Ishikawa (cell line): ENCODE measurements at regions not wholly inside any gene's neighbourhood (a gene's known extent, or its start where the extent isn't known, plus 50 kb on each side); places are given as distances from the start of the nearest gene placed in this dataset.
A peak's percentile ranks its signal among the peaks of the same experiment; 100 is the strongest.

Experiments used
- CEBPB ChIP-seq: IDR thresholded peaks from 2 replicates; pipeline ENCODE4 v1.6.1; 2012
- CREB1 ChIP-seq: IDR thresholded peaks from 2 replicates; pipeline ENCODE4 v1.6.1; 2012; ENCODE audit warnings: low read depth
- EGR1 ChIP-seq: IDR thresholded peaks from 2 replicates; pipeline ENCODE4 v1.6.1; 2012
- EP300 ChIP-seq: IDR thresholded peaks from 2 replicates; pipeline ENCODE4 v1.6.1; 2012; ENCODE audit warnings: borderline replicate concordance
- FOXM1 ChIP-seq: IDR thresholded peaks from 2 replicates; pipeline ENCODE4 v1.6.1; 2012; ENCODE audit warnings: low read depth, borderline replicate concordance
- NFIC ChIP-seq: IDR thresholded peaks from 2 replicates; pipeline ENCODE4 v1.6.1; 2012
- RAD21 ChIP-seq: IDR thresholded peaks from 2 replicates; pipeline ENCODE4 v1.6.1; 2012; ENCODE audit warnings: low read depth
- TAF1 ChIP-seq: IDR thresholded peaks from 2 replicates; pipeline ENCODE4 v1.6.1; 2012; ENCODE audit warnings: low read depth, mild to moderate bottlenecking
- TCF12 ChIP-seq: IDR thresholded peaks from 2 replicates; pipeline ENCODE4 v1.6.1; 2012; ENCODE audit warnings: low read depth
- TEAD4 ChIP-seq: IDR thresholded peaks from 2 replicates; pipeline ENCODE4 v1.6.1; 2012
- USF1 ChIP-seq: IDR thresholded peaks from 2 replicates; pipeline ENCODE4 v1.6.1; 2012
- YY1 ChIP-seq: IDR thresholded peaks from 2 replicates; pipeline ENCODE4 v1.6.1; 2012; ENCODE audit warnings: low read depth
- ZBTB7A ChIP-seq: IDR thresholded peaks from 2 replicates; pipeline ENCODE4 v1.6.1; 2012; ENCODE audit warnings: low read depth
- TF ChIP-seq, protein P1 (sequence below): IDR thresholded peaks from 2 replicates; pipeline ENCODE4 v1.6.1; 2012
- TF ChIP-seq, protein P2 (sequence below): IDR thresholded peaks from 2 replicates; pipeline ENCODE4 v1.6.1; 2012; ENCODE audit warnings: low read depth, mild to moderate bottlenecking

DNA sequence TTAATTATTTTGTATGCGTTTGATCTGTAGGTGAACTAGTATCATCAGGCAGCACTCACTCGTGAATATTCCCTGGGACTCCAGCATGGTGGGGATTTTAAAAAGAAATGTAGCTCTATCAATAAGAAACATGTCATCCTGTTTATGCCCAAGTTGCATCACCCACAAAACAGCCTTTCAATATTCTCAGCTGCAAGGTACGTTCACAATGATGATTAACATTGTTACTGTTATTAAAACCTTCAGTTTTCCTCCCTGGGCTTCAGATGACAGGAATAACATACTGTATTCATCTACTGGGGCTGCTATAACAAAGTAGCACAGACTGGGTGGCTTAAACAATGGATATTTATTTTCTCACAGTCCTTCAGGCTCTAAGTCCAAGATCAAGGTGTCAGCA, 87.9 kb upstream of the KLHL29 start:
- TF ChIP-seq TAF1 (no peak), ZBTB7A (no peak), USF1 (no peak), FOXM1 (no peak), CREB1 (no peak), RAD21 (no peak), NFIC (no peak), EP300 (no peak)
- TF ChIP-seq, protein P1, sequence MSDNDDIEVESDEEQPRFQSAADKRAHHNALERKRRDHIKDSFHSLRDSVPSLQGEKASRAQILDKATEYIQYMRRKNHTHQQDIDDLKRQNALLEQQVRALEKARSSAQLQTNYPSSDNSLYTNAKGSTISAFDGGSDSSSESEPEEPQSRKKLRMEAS, result no peak

GRCh38 chr2:23298551-23298950, 86.4 kb upstream of the KLHL29 start:
- TF ChIP-seq, protein P2, sequence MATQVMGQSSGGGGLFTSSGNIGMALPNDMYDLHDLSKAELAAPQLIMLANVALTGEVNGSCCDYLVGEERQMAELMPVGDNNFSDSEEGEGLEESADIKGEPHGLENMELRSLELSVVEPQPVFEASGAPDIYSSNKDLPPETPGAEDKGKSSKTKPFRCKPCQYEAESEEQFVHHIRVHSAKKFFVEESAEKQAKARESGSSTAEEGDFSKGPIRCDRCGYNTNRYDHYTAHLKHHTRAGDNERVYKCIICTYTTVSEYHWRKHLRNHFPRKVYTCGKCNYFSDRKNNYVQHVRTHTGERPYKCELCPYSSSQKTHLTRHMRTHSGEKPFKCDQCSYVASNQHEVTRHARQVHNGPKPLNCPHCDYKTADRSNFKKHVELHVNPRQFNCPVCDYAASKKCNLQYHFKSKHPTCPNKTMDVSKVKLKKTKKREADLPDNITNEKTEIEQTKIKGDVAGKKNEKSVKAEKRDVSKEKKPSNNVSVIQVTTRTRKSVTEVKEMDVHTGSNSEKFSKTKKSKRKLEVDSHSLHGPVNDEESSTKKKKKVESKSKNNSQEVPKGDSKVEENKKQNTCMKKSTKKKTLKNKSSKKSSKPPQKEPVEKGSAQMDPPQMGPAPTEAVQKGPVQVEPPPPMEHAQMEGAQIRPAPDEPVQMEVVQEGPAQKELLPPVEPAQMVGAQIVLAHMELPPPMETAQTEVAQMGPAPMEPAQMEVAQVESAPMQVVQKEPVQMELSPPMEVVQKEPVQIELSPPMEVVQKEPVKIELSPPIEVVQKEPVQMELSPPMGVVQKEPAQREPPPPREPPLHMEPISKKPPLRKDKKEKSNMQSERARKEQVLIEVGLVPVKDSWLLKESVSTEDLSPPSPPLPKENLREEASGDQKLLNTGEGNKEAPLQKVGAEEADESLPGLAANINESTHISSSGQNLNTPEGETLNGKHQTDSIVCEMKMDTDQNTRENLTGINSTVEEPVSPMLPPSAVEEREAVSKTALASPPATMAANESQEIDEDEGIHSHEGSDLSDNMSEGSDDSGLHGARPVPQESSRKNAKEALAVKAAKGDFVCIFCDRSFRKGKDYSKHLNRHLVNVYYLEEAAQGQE, result no peak
- no peak for TF ChIP-seq EP300
- peak; percentile 31; the same call in 1 of the 2 replicates for TF ChIP-seq USF1
- no peak for TF ChIP-seq TAF1

DNA sequence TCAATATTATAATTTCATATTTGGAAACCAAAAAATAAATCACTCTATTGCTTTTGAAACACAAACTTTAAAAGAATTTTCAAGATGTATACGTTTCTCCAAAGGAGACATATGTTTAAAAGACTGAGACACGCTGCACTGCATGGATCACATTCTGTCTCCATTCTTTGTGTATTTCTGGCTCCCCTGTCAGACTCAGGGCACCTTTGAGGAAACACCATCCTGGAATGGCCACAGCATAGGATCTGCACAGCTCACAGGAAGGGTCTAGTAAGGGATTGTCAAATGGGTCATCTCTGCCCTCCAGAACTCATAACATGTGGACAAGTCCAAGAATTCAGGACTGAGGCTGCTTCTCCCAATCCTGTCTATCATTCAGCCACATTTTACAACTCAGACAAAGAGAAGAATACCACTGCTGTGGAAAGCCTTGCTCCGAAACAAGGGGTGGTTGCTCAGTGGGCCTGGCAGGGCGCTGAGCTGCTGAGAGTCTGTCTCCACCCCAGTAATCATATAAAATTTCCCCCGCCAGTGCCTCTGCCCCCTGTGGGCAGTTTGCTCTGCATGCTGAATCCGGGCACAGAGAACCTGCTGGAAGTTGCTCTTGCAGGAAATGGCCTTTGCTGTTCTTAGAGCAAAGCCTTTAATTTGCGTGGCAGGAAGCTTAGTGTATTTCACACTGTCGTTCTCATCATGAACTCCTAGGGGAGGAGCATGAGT, 85.3 kb upstream of the KLHL29 start:
- TF ChIP-seq CEBPB (no peak), FOXM1 (no peak), YY1 (no peak), RAD21 (no peak), TEAD4 (no peak), EP300 (no peak), TAF1 (no peak), USF1 (no peak), EGR1 (no peak), TCF12 (no peak), ZBTB7A (no peak), NFIC (no peak), CREB1 (no peak)
- TF ChIP-seq, protein P2, result no peak
- TF ChIP-seq, protein P1, result no peak

DNA sequence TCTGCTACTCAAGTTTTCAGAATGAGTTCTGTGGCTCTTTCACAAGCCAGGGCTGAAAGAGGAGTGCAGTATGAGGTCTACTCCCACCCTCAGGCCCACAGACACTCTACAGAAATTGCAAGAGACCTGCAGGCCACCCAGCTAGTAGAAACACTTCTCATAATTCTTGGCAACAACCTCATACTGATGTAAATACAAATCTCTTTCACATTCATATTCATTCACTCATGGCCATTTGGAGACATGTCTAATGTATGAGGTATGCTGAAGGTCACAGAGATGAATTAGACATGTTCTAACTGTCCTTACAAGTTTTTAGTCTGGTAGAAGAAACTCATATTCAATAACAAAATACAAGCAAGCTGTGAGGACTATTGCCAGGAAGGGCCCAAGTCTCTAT, 83.8 kb upstream of the KLHL29 start:
- TF ChIP-seq, protein P2, result no peak
- TF ChIP-seq, protein P1, result no peak
- TF ChIP-seq YY1, result no peak
- TF ChIP-seq FOXM1, result no peak
- TF ChIP-seq CEBPB, result no peak
- no peak for TF ChIP-seq TEAD4
- TF ChIP-seq TAF1, result no peak
- TF ChIP-seq USF1, result no peak
- no peak for TF ChIP-seq RAD21
- no peak for TF ChIP-seq EGR1
- TF ChIP-seq NFIC, result no peak
